Ovary (tissue), 3 donors: ENCODE measurements at regions not wholly inside any gene's neighbourhood (a gene's known extent, or its start where the extent isn't known, plus 50 kb on each side); places are given as distances from the start of the nearest gene placed in this dataset.

Source experiments
- EP300 ChIP-seq: sonication (generic); formaldehyde crosslinking; IDR thresholded peaks from one replicate; pipeline ENCODE4 v1.6.1; 2017; ENCODE audit warnings: antibody characterized with exemption
- POLR2A ChIP-seq: fragments of 450-650 bp; IDR thresholded peaks from one replicate; pipeline ENCODE4 v1.6.1; 2017; ENCODE audit warnings: antibody characterized with exemption, mild to moderate bottlenecking, moderate library complexity
- TF ChIP-seq, protein P1 (sequence below), 3 donors: fragments of 450-650 bp in 2 of 3; fragments of 200-600 bp in 1 of 3; IDR thresholded peaks; one replicate each; pipeline versions ENCODE4 v1.5.1 to v1.8.0; 2016 to 2022; ENCODE audit warnings: antibody characterized with exemption in 3 of 3, mild to moderate bottlenecking in 1 of 3
- donor health status: DM: no; HTN: no; CAD: no.

GRCh38 chr4:97239667-97239997 lies 903.6 kb downstream of the STPG2 start:
- TF ChIP-seq, protein P1, sequence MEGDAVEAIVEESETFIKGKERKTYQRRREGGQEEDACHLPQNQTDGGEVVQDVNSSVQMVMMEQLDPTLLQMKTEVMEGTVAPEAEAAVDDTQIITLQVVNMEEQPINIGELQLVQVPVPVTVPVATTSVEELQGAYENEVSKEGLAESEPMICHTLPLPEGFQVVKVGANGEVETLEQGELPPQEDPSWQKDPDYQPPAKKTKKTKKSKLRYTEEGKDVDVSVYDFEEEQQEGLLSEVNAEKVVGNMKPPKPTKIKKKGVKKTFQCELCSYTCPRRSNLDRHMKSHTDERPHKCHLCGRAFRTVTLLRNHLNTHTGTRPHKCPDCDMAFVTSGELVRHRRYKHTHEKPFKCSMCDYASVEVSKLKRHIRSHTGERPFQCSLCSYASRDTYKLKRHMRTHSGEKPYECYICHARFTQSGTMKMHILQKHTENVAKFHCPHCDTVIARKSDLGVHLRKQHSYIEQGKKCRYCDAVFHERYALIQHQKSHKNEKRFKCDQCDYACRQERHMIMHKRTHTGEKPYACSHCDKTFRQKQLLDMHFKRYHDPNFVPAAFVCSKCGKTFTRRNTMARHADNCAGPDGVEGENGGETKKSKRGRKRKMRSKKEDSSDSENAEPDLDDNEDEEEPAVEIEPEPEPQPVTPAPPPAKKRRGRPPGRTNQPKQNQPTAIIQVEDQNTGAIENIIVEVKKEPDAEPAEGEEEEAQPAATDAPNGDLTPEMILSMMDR (IDR thresholded peaks at IDR 0.05) = no peak
- TF ChIP-seq POLR2A (no peak), EP300 (no peak)
